HG02571 (cell line): ENCODE measurements at regions not wholly inside any gene's neighbourhood (a gene's known extent, or its start where the extent isn't known, plus 50 kb on each side); places are given as distances from the start of the nearest gene placed in this dataset.

Source experiments
- ATAC-seq: cut with Tn5 transposase; IDR thresholded peaks from one replicate; pipeline ENCODE4 v1.9.1; 2021; ENCODE audit warnings: mild to moderate bottlenecking, moderate library complexity; ENCODE audit not compliant: unreplicated experiment

DNA sequence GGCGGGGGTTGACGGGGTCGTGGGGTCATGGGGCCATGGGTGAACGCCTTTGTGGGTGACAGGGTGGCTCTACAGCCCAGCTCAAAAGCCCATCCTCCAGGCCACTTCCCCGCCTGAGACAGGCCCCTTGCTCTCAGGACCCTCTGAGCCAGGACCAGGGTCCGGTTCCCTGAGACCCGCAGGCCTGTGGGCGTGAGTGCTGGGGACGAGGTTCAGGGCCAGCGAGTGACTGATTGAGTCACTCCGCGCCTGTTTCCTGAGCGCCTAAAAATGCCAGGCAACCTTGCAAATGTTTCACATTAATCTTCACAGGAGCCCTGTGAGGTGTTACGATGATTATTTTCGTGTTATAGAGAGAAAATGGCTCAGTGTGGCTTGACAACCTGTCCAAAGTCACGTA lies 97.8 kb downstream of the ZNF674 start:
- ATAC-seq = no peak

GRCh38 chrX:46446727-46447378 lies 98.4 kb downstream of the ZNF674 start:
- peak; percentile 92 for ATAC-seq

DNA sequence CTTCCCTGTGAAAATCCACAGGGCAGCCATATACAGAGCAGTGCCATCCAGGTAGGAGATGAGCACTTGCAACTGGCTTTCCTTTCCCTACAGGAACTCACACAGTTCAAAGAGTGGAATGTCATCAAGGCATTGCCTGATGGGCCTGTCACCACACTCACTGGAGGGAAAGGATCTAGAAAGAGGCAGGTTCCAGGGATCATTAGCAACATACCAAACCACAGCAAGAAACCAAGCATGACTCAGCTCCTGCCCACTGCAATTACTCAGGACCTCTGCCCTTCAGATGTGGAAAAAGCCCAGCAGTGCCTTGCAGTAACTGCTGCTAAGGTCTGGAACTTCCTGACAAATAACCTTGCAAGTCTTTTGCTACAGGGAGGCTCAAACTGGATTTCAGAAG lies 101.2 kb downstream of the ZNF674 start:
- ATAC-seq = no peak

DNA sequence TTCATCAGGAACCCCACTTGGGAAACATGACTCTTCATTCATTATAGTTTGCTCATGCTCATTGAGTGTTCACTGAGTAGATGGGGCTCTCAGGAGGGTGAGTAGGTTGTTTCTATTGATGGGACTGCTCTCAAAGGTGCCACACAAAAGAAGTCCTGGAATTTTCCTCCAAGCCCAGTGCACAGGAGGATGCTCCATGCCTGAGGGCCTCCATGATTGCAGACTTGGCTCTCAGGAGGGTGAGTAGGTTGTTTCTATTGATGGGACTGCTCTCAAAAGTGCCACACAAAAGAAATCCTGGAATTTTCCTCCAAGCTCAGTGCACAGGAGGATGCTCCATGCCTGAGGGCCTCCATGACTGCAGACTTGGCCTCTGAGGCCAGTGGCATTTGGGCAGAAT lies 108.5 kb downstream of the ZNF674 start:
- ATAC-seq = no peak

- no peak for ATAC-seq
These were observed 111.3 kb downstream of the ZNF674 start for GRCh38 chrX:46433892-46434291.

DNA sequence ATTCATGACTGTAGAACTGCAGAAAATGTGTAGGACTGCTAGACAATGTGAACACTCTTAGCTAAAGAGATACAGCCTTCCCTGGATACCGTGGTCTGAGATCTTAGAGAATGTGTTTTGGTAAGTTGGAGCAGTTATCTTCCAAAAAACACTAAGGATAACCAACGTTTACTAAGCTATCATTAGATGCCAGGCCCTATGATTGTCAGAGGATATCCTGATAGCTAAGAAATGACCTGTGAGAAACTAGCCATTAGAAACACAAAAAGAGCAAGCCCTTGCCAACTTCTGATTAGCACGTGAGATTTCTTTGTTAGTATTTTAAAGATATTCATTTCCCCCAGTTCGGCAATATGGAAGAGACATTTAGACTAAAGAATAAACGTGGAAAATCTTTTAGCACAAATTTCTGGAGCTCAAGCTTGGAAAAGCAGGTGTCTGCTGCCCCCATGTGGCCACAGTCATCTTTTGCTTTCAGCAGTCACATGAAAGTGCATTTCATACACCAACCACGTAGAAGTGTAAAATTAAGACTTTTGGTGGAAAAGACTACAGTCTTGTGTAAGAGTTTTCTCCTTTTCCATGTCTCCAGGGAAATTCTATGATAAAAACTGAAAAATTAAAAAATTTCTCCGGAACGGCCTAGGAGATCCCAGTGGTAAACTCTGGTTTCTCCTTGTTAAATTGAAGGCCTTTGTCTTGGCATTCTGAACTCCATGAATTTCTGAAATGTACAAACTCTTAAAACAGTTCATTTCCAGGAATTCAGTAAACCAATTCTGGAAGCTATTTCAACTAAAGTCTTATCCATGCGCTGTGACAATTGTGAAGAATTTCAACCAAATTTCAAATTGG lies 136.4 kb downstream of the ZNF674 start:
- ATAC-seq = no peak

GRCh38 chrX:46407753-46408130 lies 137.5 kb downstream of the ZNF674 start:
- no peak for ATAC-seq

GRCh38 chrX:46407036-46407752 lies 138.0 kb downstream of the ZNF674 start:
- no peak for ATAC-seq

- ATAC-seq = no peak
These were observed 140.4 kb downstream of the ZNF674 start for GRCh38 chrX:46404774-46405173.

DNA sequence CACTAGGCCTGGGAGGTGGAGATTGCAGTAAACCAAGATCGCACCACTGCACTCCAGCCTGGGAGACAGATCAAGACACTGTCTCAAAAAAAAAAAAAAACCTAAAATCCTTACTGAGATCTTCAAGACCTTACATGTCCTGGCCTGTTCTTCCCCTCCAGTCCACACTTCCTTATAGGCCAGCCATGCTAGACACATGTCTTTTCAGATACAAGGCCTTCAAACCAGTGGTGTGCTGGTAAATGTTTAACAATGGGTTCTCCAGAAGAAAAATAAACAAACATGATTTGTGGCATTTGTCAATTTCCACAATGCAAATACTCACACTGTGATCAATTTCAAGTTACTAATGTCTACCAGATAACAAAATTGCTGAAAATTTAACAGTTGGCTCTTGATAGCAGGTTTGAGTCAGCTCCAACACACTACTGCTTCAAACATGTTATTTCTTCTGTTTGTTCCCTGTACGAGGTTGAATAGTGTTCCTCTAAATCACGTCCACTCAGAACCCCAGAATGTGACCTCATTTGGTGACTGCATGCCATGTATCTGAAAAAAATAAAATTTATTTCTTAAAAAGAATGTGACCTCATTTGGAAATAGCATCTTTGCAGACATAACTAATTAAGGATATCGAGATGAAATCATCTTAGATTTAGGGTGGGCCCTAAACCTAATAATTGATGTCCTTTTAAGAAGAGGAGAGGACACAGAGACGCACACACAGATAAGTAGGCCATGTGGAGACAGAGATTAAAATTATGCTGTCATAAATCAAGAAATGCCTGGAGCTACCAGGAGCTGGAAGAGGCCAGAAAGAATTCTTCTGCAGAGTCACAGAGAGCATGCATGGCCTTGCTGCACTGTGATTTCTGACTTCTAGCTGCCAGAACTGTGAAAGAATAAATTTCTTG lies 144.4 kb downstream of the ZNF674 start:
- ATAC-seq = no peak

DNA sequence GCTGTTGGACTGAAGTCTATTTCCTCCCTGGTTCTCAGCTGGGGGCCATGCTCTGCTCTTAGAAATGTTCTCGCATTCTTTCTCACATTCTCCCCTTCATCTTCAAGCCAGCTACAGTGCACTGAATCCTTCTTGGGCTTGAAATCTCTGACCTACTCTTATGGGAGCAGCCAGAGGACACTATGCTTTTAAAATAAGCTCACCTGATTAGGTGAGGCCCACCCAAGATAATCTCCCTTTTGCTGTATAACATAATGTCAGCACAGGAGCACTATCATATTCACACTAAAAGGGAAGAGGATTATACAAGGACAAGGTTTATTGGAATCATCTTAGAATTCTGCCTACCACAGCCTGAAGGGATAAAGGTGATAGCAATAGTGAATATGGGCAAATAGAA lies 146.3 kb downstream of the ZNF674 start:
- ATAC-seq = no peak

DNA sequence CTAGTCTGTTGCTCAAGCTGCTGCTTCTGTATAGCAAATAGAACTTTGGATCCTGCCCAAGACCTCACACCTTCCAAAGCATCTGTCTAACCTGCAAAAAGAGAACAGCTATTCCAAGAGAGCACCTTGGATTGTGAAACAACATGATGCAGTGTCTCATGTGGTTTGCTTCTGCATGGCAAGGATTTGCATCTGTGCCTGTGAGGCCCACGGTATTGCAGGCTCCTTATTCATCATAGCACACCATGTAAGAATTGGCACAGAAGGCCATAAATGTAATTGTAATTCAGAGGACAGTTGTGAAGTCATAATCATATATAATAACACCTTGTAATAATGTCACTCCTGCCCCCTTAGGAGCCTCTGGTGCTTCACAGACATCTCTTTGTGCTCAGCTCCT lies 147.1 kb downstream of the ZNF674 start:
- ATAC-seq = no peak

DNA sequence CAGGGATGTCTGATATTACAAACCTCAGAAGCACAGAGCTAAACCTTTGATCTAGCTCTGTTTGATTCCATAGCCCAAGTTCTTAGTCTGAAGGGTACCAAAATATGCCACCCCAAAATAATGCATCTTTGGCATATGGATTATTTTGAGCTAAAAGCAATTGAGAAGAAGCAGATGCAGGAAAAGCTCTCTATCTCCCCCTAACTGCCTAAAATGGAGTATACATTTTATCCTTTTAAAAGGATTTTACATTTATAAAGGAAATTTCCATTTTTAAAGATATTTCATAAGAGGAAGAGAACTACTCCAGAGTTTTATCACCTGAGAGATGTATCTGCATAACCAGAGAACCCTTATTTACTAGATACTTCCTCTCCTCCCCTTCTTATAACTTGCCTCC lies 158.7 kb downstream of the ZNF674 start:
- ATAC-seq = no peak

GRCh38 chrX:46383006-46383405 lies 162.2 kb downstream of the ZNF674 start:
- no peak for ATAC-seq

GRCh38 chrX:46382595-46382994 lies 162.6 kb downstream of the ZNF674 start:
- no peak for ATAC-seq

DNA sequence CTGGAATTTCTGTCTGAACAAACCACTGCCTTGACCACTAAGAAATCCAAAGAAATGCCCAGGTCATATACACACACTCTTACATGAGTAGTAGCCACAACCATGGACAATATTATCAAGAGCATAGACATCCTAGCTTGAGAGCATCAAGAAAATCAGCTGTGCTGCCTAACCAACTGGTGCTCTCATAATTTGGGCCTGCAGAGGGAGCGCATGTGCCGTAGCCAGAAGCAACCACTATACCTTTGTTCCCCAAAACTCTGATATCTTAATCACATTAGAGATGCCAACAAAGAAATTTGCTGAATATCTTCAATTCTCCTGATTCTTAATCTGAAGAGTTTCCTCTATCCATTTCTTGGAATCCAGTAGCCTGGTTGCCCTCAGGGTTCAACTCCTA lies 163.6 kb downstream of the ZNF674 start:
- ATAC-seq = no peak

- no peak for ATAC-seq
These were observed 165.0 kb downstream of the ZNF674 start for GRCh38 chrX:46380148-46380752.

GRCh38 chrX:46376246-46376885 lies 168.9 kb downstream of the ZNF674 start:
- ATAC-seq = no peak

DNA sequence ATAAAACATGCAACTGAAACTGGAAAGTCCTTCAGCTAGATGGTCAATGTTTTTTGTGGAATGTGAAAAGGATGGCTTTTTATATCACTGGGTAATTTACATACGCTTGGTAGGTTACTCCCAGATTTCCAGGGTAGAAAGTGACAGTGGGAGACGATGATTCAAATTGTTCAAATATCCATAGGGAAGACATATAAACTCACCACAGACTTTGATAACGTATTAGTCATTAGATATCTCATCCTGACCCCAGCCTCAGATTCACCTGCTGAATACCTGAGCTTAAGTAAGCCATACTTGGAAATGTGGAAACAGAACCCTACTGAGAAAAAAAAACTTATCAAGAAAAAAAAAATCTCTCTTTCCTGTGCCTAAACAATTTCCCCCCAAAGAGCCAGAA lies 169.4 kb downstream of the ZNF674 start:
- no peak for ATAC-seq

DNA sequence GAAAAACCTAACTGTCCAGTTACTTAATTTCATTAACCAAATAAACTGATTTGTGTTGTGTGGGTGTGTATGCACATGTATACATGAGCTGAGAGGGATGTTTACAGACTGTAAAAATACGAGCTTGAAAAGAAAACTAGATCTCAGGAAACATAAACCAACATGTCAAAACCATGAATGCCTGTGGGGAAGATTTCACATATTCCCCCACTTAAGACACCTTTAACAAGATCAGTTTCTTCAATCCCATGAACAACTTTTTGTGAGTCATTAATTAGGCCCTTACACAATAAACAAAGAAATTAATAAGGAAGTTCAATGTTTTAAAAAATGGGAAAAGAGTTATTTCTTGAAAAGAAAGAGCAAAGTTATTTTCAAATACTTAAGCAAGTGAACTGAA lies 170.8 kb downstream of the ZNF674 start:
- no peak for ATAC-seq
